Mucosa of descending colon (tissue), 3 donors: ENCODE measurements at regions not wholly inside any gene's neighbourhood (a gene's known extent, or its start where the extent isn't known, plus 50 kb on each side); places are given as distances from the start of the nearest gene placed in this dataset.

Experiments used
- ATAC-seq: fragments of 200-7000 bp; cut with Tn5 transposase; one replicate; pipeline ENCODE4 v1.9.1; 2020; ENCODE audit warnings: mild to moderate bottlenecking, moderate library complexity
- DNase-seq, 3 donors: peaks; one replicate each; pipeline ENCODE4 v3.0.0-alpha.2; 2020
- H3K36me3 ChIP-seq: fragments of 200-600 bp; one replicate; pipeline ENCODE4 v1.8.0; 2021; ENCODE audit warnings: low read depth, mild to moderate bottlenecking
- H3K4me1 ChIP-seq: fragments of 200-600 bp; one replicate; pipeline ENCODE4 v1.8.0; 2021; ENCODE audit warnings: low read depth, mild to moderate bottlenecking
- H3K4me3 ChIP-seq: fragments of 200-600 bp; one replicate; pipeline ENCODE4 v1.8.0; 2021; ENCODE audit warnings: mild to moderate bottlenecking
- H3K9me3 ChIP-seq: fragments of 200-600 bp; one replicate; pipeline ENCODE4 v1.8.0; 2021; ENCODE audit warnings: mild to moderate bottlenecking
- CTCF ChIP-seq: fragments of 200-600 bp; IDR thresholded peaks from one replicate; pipeline ENCODE4 v1.8.0; 2022; ENCODE audit warnings: antibody characterized with exemption, mild to moderate bottlenecking
- intact Hi-C, 2 donors: fragments of 100-400 bp; cut with DNase I in 1 of 2; cut with micrococcal nuclease in 1 of 2; formaldehyde crosslinking; loops; one replicate each; pipeline versions ENCODE4 v1.11.0 to v1.11.1; 2022; cut with DNase I, micrococcal nuclease
- donor health status: DM: no; HTN: no; CAD: no; lungs with moderate emphysema.
- donor health status: DM: no; HTN: no; CAD: no.
- donor health status: DM: no; HTN: yes; CAD: no.

GRCh38 chr5:66362046-66362445, 217.9 kb downstream of the SREK1 start:
- Histone ChIP-seq H3K36me3 (no peaks in the 10 kb centered on the region), H3K4me1 (no peaks in the 10 kb centered on the region), H3K9me3 (no peaks in the 10 kb centered on the region), H3K4me3 (no peak overlapping the region)
- no peak for TF ChIP-seq CTCF
- intact Hi-C loops, result no loop called here
- ATAC-seq (no peak), DNase-seq (no peak)

- DNase-seq (no peak), ATAC-seq (no peak)
- no peak for TF ChIP-seq CTCF
- Histone ChIP-seq H3K9me3 (no peaks in the 10 kb centered on the region), H3K36me3 (no peaks in the 10 kb centered on the region), H3K4me3 (no peak overlapping the region), H3K4me1 (no peaks in the 10 kb centered on the region)
- intact Hi-C loops, result no loop called here
Observed at GRCh38 chr5:66362687-66363086, 218.6 kb downstream of the SREK1 start.

GRCh38 chr5:66363097-66363496, 219.0 kb downstream of the SREK1 start:
- Histone ChIP-seq H3K36me3 (no peaks in the 10 kb centered on the region), H3K4me1 (no peaks in the 10 kb centered on the region), H3K9me3 (no peaks in the 10 kb centered on the region), H3K4me3 (no peak overlapping the region)
- TF ChIP-seq CTCF, result no peak
- intact Hi-C loops, result no loop called here
- no peak for ATAC-seq
- DNase-seq, result no peak

GRCh38 chr5:66364186-66364585, 220.1 kb downstream of the SREK1 start:
- no peak for ATAC-seq
- H3K36me3 ChIP-seq, result no peaks in the 10 kb centered on the region

DNA sequence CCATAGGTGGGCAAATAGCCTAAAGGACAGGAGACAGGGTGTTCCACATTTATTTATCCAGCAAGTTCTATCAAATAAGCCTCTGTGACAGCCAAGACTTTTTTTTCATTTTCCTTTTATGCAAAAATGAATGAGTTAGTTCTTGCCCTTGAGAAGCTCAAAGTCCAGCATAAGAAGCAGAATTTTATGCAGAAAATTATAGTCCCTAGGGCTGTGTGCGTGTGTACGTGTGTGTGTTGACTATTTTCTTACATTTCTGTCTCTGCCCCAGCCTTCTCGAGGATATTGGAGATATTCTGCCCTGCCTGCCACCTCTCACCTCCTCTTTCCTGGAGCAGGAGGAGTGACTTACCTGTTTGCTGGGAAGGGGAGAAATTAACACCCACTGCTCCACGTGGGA, 221.9 kb downstream of the SREK1 start:
- TF ChIP-seq CTCF, result no peak
- Histone ChIP-seq H3K9me3 (no peaks in the 10 kb centered on the region), H3K4me3 (no peak overlapping the region), H3K4me1 (no peaks in the 10 kb centered on the region), H3K36me3 (no peaks in the 10 kb centered on the region)
- ATAC-seq, result no peak
- intact Hi-C loops, result no loop called here
- no peak for DNase-seq

More at GRCh38 chr5:66364186-66364585, 220.1 kb downstream of the SREK1 start:
- no peak for TF ChIP-seq CTCF
- Histone ChIP-seq H3K4me3 (no peak overlapping the region), H3K4me1 (no peaks in the 10 kb centered on the region), H3K9me3 (no peaks in the 10 kb centered on the region)
- intact Hi-C loops, result no loop called here
- DNase-seq, result no peak

DNA sequence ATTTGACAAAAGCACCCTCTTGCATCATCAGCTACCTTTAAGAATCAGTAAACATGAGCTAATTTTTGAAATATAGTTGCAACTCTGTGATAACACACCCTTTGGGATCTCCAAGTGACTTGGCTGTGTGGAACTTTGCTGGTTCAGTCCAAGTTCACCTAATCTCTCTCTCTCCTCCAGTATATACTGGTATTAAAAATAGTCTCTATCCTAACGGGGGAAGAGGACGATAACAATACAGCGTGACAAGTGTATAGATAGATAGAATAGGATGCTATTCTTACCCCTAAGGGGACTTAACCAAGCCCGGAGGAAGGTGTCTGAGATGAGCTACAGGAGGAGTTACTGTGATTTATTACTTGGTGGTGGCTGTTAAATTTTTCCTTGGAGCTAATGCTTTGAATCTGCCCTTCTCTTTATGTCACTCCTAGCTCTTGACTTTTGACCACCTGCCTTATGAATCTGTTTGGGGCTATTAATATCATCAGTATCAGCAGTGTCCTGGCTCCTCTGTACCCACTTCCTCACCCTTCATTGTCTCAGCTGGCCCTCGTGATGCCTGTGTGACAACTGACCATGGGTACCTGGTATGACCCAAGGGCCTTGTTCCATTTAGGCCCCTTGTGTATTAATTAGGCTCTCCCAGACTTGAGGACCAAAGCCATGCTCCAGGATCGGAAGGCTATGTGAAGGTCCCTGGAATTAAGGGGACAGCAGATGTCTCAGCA, 223.9 kb downstream of the SREK1 start:
- ATAC-seq, result no peak
- no peaks in the 10 kb centered on the region for H3K9me3 ChIP-seq
- DNase-seq, result no peak
- intact Hi-C loops, result no loop called here
- H3K4me3 ChIP-seq, result no peak overlapping the region
- TF ChIP-seq CTCF, result no peak
- no peaks in the 10 kb centered on the region for H3K36me3 ChIP-seq
- no peaks in the 10 kb centered on the region for H3K4me1 ChIP-seq
